ENCODE measurements at regions not wholly inside any gene's neighbourhood (a gene's known extent, or its start where the extent isn't known, plus 50 kb on each side); places are given as distances from the start of the nearest gene placed in this dataset.

DNA sequence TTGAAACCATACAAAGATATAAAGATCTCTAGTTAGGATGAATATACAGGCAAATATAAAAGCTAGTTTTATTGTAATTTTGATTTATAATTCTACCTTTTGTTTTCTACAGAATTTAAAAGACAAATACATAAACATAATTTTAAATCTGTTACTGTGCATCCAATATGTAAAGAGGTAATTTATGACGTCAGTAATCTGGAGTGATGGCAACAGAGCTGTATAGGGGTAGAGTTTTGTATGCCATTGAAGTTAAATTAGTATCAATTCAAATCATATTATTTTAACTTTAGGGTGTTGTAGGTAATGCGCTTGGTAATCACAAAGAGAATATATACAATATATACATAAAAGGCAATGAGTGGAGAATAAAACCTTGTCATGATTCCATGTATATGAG is 183.7 kb upstream of the ARHGAP24 start:
- Histone ChIP-seq H3K4me3 (ENCODE audit: low read depth, low read length, poor library complexity, severe bottlenecking) (no peak overlapping the region), H3K36me3 (ENCODE audit: insufficient read depth, low read length, poor library complexity, severe bottlenecking) (no peaks in the 10 kb centered on the region), H3K4me1 (ENCODE audit: insufficient read depth, low read length, poor library complexity, severe bottlenecking) (no peaks in the 10 kb centered on the region), H3K27me3 (replicated peaks; ENCODE audit: insufficient read depth, low read depth, low read length, poor library complexity) (no peaks in the 10 kb centered on the region), H3K9me3 (ENCODE audit: low read depth, low read length, poor library complexity, severe bottlenecking) (no peaks in the 10 kb centered on the region), H3K27ac (ENCODE audit: low read depth, low read length, poor library complexity, severe bottlenecking) (no peak overlapping the region)
- intact Hi-C loops (cut with micrococcal nuclease; ENCODE audit: unreplicated experiment), result no loop called here
- POLR2A ChIA-PET (ENCODE audit: low non-redundant PET), result no interaction called here
- DNase-seq (ENCODE audit: low spot score), result no peak
- CTCF ChIA-PET, result no interaction called here
- BruUV-seq (replicated peaks), result no TSS peak
- TF ChIP-seq EZH2 (IDR thresholded peaks at IDR 0.05; ENCODE audit: borderline replicate concordance, low read depth, low read length, poor library complexity, severe bottlenecking) (no peak), CTCF (conservative IDR thresholded peaks at IDR 0.05; ENCODE audit: low read depth, low read length) (no peak)

DNA sequence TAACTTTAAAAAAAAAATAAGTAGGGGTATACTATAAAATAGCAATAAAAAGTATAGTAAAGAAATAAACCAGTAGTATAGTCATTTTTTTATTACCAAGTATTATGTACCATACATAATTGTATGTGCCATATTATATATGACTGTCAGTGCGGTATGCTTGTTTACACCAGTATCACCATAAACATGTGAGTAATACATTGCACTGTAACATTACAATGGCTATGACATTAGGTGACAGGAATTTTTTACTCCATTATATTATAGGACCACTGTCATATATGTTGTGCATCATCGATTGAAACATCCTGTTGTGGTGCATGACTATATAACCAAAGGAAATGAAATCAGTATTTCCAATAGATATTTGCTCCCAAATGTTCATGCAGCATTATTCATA is 176.9 kb upstream of the ARHGAP24 start:
- BruUV-seq (replicated peaks), result no TSS peak
- intact Hi-C loops (cut with micrococcal nuclease; ENCODE audit: unreplicated experiment), result no loop called here
- no peak for DNase-seq (ENCODE audit: low spot score)
- no peak overlapping the region for H3K4me3 ChIP-seq (ENCODE audit: low read depth, low read length, poor library complexity, severe bottlenecking)
- no peaks in the 10 kb centered on the region for H3K4me1 ChIP-seq (ENCODE audit: insufficient read depth, low read length, poor library complexity, severe bottlenecking)
- no peaks in the 10 kb centered on the region for H3K36me3 ChIP-seq (ENCODE audit: insufficient read depth, low read length, poor library complexity, severe bottlenecking)
- POLR2A ChIA-PET (ENCODE audit: low non-redundant PET), result no interaction called here
- no peak overlapping the region for H3K27ac ChIP-seq (ENCODE audit: low read depth, low read length, poor library complexity, severe bottlenecking)
- TF ChIP-seq CTCF (conservative IDR thresholded peaks at IDR 0.05; ENCODE audit: low read depth, low read length) (no peak), EZH2 (IDR thresholded peaks at IDR 0.05; ENCODE audit: borderline replicate concordance, low read depth, low read length, poor library complexity, severe bottlenecking) (no peak)
- CTCF ChIA-PET, result no interaction called here
- no peaks in the 10 kb centered on the region for H3K27me3 ChIP-seq (replicated peaks; ENCODE audit: insufficient read depth, low read depth, low read length, poor library complexity)
- no peaks in the 10 kb centered on the region for H3K9me3 ChIP-seq (ENCODE audit: low read depth, low read length, poor library complexity, severe bottlenecking)

DNA sequence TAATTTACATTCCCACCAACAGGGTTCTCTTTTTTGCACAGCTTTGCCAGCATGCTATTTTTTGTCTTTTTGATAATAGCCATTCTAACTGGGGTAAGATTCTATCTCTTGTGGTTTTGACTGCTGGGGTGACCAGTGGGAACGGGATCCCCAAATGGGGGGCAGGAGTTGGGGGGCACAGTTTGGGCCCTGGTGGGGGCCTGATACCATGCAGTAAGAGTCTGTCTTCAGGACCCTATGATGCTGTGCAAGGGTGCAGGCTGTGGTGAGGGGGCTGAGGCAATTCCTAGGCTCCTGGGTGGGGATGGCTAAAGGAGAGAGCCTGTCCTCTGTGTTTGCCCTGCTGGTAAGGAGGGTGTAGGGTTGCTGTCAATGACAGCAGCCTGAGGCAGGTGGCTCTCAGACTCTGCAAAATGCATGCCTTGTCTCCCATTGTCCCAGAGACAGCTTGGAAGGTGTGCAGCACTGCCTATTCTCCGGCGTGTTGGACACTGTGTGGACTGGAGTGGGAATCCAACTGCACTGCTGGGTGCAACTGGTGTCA is 172.7 kb upstream of the ARHGAP24 start:
- POLR2A ChIA-PET (ENCODE audit: low non-redundant PET), result no interaction called here
- Histone ChIP-seq H3K27me3 (replicated peaks; ENCODE audit: insufficient read depth, low read depth, low read length, poor library complexity) (no peaks in the 10 kb centered on the region), H3K4me1 (ENCODE audit: insufficient read depth, low read length, poor library complexity, severe bottlenecking) (no peaks in the 10 kb centered on the region), H3K4me3 (ENCODE audit: low read depth, low read length, poor library complexity, severe bottlenecking) (no peak overlapping the region), H3K36me3 (ENCODE audit: insufficient read depth, low read length, poor library complexity, severe bottlenecking) (no peaks in the 10 kb centered on the region), H3K27ac (ENCODE audit: low read depth, low read length, poor library complexity, severe bottlenecking) (no peak overlapping the region), H3K9me3 (ENCODE audit: low read depth, low read length, poor library complexity, severe bottlenecking) (no peaks in the 10 kb centered on the region)
- BruUV-seq (replicated peaks), result no TSS peak
- no peak for DNase-seq (ENCODE audit: low spot score)
- TF ChIP-seq EZH2 (IDR thresholded peaks at IDR 0.05; ENCODE audit: borderline replicate concordance, low read depth, low read length, poor library complexity, severe bottlenecking), result no peak
- no peak for TF ChIP-seq CTCF (conservative IDR thresholded peaks at IDR 0.05; ENCODE audit: low read depth, low read length)
- CTCF ChIA-PET, result no interaction called here
- intact Hi-C loops (cut with micrococcal nuclease; ENCODE audit: unreplicated experiment), result no loop called here
